ENCODE measurements at regions not wholly inside any gene's neighbourhood (a gene's known extent, or its start where the extent isn't known, plus 50 kb on each side); places are given as distances from the start of the nearest gene placed in this dataset.
"Not testable (repeated sequence)": the region's sequence is repeated elsewhere in the genome, so short reads cannot be mapped to it uniquely, and the experiment has no call there.

GRCh38 chr10:55800602-55801352 lies 560.3 kb downstream of the ZWINT start:
- no peak overlapping the region for H3K4me3 ChIP-seq
- no peaks in the 10 kb centered on the region for H3K27me3 ChIP-seq (replicated peaks; ENCODE audit: insufficient read depth)
- H3K36me3 ChIP-seq = no peaks in the 10 kb centered on the region
- H3K9me3 ChIP-seq = no peaks in the 10 kb centered on the region
- no peak for TF ChIP-seq CTCF (IDR thresholded peaks at IDR 0.05)
- H3K4me1 ChIP-seq (ENCODE audit: control insufficient read depth in 1 of 2, low read depth in 2 of 2) = no peaks in the 10 kb centered on the region
- no peak overlapping the region for H3K27ac ChIP-seq
- no peak for DNase-seq (ENCODE audit: low spot score)
- ATAC-seq (ENCODE audit: insufficient number of reproducible peaks, low FRiP score, low read depth) = no peak

- DNase-seq (ENCODE audit: low spot score) (no peak), ATAC-seq (ENCODE audit: insufficient number of reproducible peaks, low FRiP score, low read depth) (no peak)
- Histone ChIP-seq H3K4me3 (no peak overlapping the region), H3K27ac (no peak overlapping the region), H3K4me1 (ENCODE audit: control insufficient read depth in 1 of 2, low read depth in 2 of 2) (no peaks in the 10 kb centered on the region), H3K36me3 (no peaks in the 10 kb centered on the region), H3K27me3 (replicated peaks; ENCODE audit: insufficient read depth) (no peaks in the 10 kb centered on the region), H3K9me3 (no peaks in the 10 kb centered on the region)
- TF ChIP-seq CTCF (IDR thresholded peaks at IDR 0.05) = no peak
Measured at GRCh38 chr10:55793024-55793423, 568.0 kb downstream of the ZWINT start.

GRCh38 chr10:55790276-55790675 lies 570.8 kb downstream of the ZWINT start:
- not testable (repeated sequence) for ATAC-seq (ENCODE audit: insufficient number of reproducible peaks, low FRiP score, low read depth); H3K27me3 ChIP-seq (replicated peaks; ENCODE audit: insufficient read depth); DNase-seq (ENCODE audit: low spot score); H3K4me3 ChIP-seq; H3K27ac ChIP-seq; H3K36me3 ChIP-seq; H3K4me1 ChIP-seq (ENCODE audit: control insufficient read depth in 1 of 2, low read depth in 2 of 2); H3K9me3 ChIP-seq

GRCh38 chr10:55786461-55787050 lies 574.5 kb downstream of the ZWINT start:
- TF ChIP-seq CTCF (IDR thresholded peaks at IDR 0.05) = no peak
- ATAC-seq (ENCODE audit: insufficient number of reproducible peaks, low FRiP score, low read depth) = no peak
- no peak for DNase-seq (ENCODE audit: low spot score)
- Histone ChIP-seq H3K9me3 (no peaks in the 10 kb centered on the region), H3K27ac (no peak overlapping the region), H3K4me1 (ENCODE audit: control insufficient read depth in 1 of 2, low read depth in 2 of 2) (no peaks in the 10 kb centered on the region), H3K4me3 (no peak overlapping the region), H3K27me3 (replicated peaks; ENCODE audit: insufficient read depth) (no peaks in the 10 kb centered on the region), H3K36me3 (no peaks in the 10 kb centered on the region)

GRCh38 chr10:55782181-55782580 lies 578.9 kb downstream of the ZWINT start:
- DNase-seq (ENCODE audit: low spot score) (no peak), ATAC-seq (ENCODE audit: insufficient number of reproducible peaks, low FRiP score, low read depth) (no peak)
- TF ChIP-seq CTCF (IDR thresholded peaks at IDR 0.05) = no peak
- Histone ChIP-seq H3K4me1 (ENCODE audit: control insufficient read depth in 1 of 2, low read depth in 2 of 2) (no peaks in the 10 kb centered on the region), H3K4me3 (no peak overlapping the region), H3K36me3 (no peaks in the 10 kb centered on the region), H3K27ac (no peak overlapping the region), H3K27me3 (replicated peaks; ENCODE audit: insufficient read depth) (no peaks in the 10 kb centered on the region), H3K9me3 (no peaks in the 10 kb centered on the region)
